H1 (cell line): ENCODE measurements at regions not wholly inside any gene's neighbourhood (a gene's known extent, or its start where the extent isn't known, plus 50 kb on each side); places are given as distances from the start of the nearest gene placed in this dataset.

Experiments used
- CREB1 ChIP-seq: IDR thresholded peaks from 2 replicates; pipeline ENCODE4 v1.6.1; 2012; ENCODE audit warnings: inconsistent platforms
- NRF1 ChIP-seq: IDR thresholded peaks from 2 replicates; pipeline ENCODE4 v1.6.1; 2011; ENCODE audit warnings: mild to moderate bottlenecking, low read depth, low read length, improper control_type of control experiment
- SP4 ChIP-seq: IDR thresholded peaks from 2 replicates; pipeline ENCODE4 v1.6.1; 2012; ENCODE audit warnings: low read length, inconsistent platforms
- TF ChIP-seq, protein P1 (sequence below): IDR thresholded peaks from 2 replicates; pipeline ENCODE4 v1.6.1; 2011; ENCODE audit warnings: low read length, improper control_type of control experiment

- TF ChIP-seq CREB1 (no peak), SP4 (no peak), NRF1 (no peak)
- TF ChIP-seq, protein P1, sequence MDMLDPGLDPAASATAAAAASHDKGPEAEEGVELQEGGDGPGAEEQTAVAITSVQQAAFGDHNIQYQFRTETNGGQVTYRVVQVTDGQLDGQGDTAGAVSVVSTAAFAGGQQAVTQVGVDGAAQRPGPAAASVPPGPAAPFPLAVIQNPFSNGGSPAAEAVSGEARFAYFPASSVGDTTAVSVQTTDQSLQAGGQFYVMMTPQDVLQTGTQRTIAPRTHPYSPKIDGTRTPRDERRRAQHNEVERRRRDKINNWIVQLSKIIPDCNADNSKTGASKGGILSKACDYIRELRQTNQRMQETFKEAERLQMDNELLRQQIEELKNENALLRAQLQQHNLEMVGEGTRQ = no peak
These were observed 68.2 kb upstream of the IRX6 start (continued) for GRCh38 chr16:55255733-55256282.
